Activated CD4-positive, alpha-beta memory T cell treated with anti-CD3 and anti-CD28 coated beads, Interleukin-2, amount 10 ng/mL, durations not matched to agents 7 days and 5 days (primary cell): ENCODE measurements at regions not wholly inside any gene's neighbourhood (a gene's known extent, or its start where the extent isn't known, plus 50 kb on each side); places are given as distances from the start of the nearest gene placed in this dataset.
"Not testable (repeated sequence)": the region's sequence is repeated elsewhere in the genome, so short reads cannot be mapped to it uniquely, and the experiment has no call there.

ENCODE experiments used
- CTCF ChIA-PET: fragments of 350-600 bp; sonication (Branson Sonifier 250); formaldehyde crosslinking; loops from one replicate; lab custom pipeline; 2021; ENCODE audit warnings: antibody characterized with exemption, inconsistent platforms; lab: Charles Lee
- POLR2A ChIA-PET: fragments of 350-600 bp; sonication (Branson Sonifier 250); formaldehyde crosslinking; loops from one replicate; lab custom pipeline; 2021; ENCODE audit warnings: antibody characterized with exemption; lab: Charles Lee
- DNase-seq: peaks from one replicate; pipeline ENCODE4 v3.0.0-alpha.2; 2020
- H3K27ac Mint-ChIP-seq: one replicate; pipeline ENCODE4 v1.8.0; 2021; ENCODE audit warnings: mild to moderate bottlenecking, mixed read lengths
- H3K27me3 Mint-ChIP-seq: one replicate; pipeline ENCODE4 v1.8.0; 2021; ENCODE audit warnings: mixed read lengths
- H3K36me3 Mint-ChIP-seq: one replicate; pipeline ENCODE4 v1.8.0; 2021; ENCODE audit warnings: low read depth, mixed read lengths
- H3K4me1 Mint-ChIP-seq: one replicate; pipeline ENCODE4 v1.8.0; 2021; ENCODE audit warnings: mixed read lengths
- H3K4me3 Mint-ChIP-seq: one replicate; pipeline ENCODE4 v1.8.0; 2021; ENCODE audit warnings: mild to moderate bottlenecking, mixed read lengths
- H3K9me3 Mint-ChIP-seq: one replicate; pipeline ENCODE4 v1.8.0; 2021; ENCODE audit warnings: mixed read lengths

DNA sequence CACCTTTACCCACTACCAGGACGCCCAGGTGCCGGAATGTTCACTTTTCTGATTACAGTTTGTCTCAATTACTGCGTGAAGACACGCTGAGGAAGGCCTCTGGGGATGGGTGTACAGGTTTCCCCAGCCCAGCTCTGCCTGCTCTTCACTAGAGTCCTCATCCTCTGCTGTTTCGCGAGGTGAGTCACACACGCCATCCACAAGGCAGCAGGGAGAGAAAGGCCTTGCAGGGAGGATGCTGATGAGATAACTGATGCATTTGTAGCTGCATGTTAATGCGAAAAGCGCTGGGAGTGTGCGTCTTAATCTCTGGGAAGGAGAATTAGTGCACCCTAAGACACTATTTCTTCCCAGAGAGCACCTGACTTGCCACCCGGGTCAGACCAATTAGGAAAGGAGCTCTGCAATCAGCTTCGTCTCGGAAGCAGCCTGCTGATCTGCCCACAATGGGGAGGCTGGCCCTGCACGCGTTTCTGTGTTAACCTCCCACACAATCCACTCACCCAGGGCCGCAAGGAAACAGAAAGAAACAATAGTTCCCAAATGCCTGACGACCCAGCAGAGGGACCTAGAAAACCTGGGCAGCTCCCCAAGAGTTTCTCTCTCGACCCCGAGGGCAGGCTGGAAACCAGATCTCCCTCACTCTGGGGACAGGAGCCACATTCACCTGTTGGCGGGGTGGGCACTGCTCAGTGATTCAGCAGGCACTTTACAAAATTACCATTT lies 578.7 kb downstream of the GLRX3 start:
- Mint-ChIP-seq H3K36me3 (no peaks in the 10 kb centered on the region), H3K9me3 (peaks cover 10% of the 10 kb centered on the region), H3K4me3 (no peak overlapping the region), H3K27me3 (no peaks in the 10 kb centered on the region), H3K27ac (no peak overlapping the region), H3K4me1 (no peaks in the 10 kb centered on the region)
- no peak for DNase-seq
- ChIA-PET CTCF (no interaction called here), POLR2A (no interaction called here)

DNA sequence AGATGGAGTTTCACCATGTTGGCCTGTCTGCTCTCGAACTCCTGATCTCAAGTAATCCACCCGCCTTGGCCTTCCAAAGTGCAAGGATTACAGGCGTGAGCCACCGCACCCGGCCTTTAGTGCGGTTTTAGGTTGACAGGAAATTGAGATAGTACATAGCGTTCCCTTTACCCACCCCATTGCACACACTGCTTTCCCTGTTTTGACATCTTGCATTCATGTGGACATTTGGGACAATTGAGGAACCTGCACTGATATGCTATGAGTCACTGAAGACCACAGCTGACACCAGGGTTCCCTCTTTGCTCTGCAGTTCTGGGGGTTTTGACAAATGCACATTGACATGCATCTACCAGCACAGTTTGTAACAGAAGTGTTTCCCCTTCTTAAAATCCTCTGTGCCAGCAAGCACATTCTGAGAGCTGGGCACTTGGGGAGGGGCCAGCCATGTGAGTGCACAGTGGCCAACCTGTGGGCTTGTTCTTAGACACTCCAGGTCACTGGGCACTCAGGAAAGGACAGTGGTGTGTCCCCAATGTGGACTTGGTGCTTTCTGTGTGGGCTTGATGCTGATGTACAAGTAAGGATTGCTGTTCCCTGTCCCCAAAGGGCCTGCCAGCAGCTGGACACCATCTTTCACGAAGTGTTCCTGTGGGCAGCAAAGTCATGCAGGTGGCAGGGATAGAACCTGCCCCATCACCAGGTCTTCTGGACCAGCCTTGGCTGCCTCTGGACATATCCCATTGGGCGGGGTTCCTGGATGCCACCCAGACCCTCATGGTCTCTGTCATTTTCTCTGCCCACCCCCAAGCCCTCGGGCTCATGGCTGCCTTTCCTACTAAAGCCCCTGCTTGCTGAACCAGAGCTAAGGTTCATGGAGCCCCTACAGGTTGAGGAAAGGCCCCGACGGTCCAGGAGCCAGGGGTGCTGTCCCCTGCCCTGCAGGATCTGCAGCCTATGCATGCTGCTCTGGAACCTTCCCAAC lies 579.8 kb downstream of the GLRX3 start:
- Mint-ChIP-seq H3K4me1 (no peaks in the 10 kb centered on the region), H3K27ac (no peak overlapping the region), H3K27me3 (no peaks in the 10 kb centered on the region), H3K4me3 (no peak overlapping the region), H3K36me3 (no peaks in the 10 kb centered on the region), H3K9me3 (peaks cover 10% of the 10 kb centered on the region)
- DNase-seq, result no peak
- POLR2A ChIA-PET, result no interaction called here
- CTCF ChIA-PET, result no interaction called here

DNA sequence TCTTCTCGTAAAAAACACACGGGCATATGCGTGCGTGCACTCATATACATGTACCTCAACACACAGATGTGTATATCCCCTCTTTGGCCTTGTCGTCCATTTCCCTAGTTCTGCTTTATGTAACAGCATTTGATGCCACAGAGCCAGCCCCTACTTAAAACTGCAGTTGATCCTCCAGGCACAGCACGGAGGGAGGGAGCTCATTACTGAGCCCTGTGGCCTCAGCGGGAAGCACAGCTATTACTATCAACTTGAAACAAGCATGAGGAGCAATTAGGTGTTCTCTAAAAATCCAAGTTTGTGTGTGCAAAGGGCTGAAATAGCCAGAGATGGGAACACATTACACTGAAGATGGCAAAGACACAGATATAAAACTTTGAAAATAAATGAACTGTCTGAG lies 580.9 kb downstream of the GLRX3 start:
- no peak for DNase-seq
- H3K4me3 Mint-ChIP-seq, result no peak overlapping the region
- H3K27ac Mint-ChIP-seq, result no peak overlapping the region
- no peaks in the 10 kb centered on the region for H3K4me1 Mint-ChIP-seq
- H3K9me3 Mint-ChIP-seq, result peaks cover 6% of the 10 kb centered on the region
- CTCF ChIA-PET, result no interaction called here
- H3K36me3 Mint-ChIP-seq, result no peaks in the 10 kb centered on the region
- no peaks in the 10 kb centered on the region for H3K27me3 Mint-ChIP-seq
- POLR2A ChIA-PET, result no interaction called here

DNA sequence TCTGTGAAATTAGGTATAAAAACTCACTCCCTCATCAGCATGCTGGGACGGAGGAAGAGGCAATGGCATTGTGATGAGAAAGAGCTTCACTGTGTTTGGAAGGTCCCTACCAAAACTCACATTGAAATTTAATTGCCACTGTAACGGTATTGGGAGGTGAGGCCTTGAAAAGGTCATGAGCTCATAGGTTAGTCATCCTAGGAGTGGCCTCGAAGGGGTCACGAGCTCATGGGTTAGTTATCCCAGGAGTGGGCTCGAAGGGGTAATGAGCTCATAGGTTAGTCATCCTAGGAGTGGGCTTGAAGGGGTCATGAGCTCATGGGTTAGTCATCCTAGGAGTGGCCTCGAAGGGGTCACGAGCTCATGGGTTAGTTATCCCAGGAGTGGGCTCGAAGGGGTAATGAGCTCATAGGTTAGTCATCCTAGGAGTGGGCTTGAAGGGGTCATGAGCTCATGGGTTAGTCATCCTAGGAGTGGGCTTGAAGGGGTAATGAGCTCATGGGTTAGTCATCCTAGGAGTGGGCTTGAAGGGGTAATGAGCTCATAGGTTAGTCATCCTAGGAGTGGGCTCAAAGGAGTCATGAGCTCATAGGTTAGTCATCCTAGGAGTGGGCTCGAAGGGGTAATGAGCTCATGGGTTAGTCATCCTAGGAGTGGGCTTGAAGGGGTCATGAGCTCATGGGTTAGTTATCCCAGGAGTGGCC lies 582.7 kb downstream of the GLRX3 start:
- H3K9me3 Mint-ChIP-seq, H3K27me3 Mint-ChIP-seq, DNase-seq, POLR2A ChIA-PET, H3K4me3 Mint-ChIP-seq, H3K4me1 Mint-ChIP-seq, H3K36me3 Mint-ChIP-seq, H3K27ac Mint-ChIP-seq, CTCF ChIA-PET: not testable (repeated sequence)

DNA sequence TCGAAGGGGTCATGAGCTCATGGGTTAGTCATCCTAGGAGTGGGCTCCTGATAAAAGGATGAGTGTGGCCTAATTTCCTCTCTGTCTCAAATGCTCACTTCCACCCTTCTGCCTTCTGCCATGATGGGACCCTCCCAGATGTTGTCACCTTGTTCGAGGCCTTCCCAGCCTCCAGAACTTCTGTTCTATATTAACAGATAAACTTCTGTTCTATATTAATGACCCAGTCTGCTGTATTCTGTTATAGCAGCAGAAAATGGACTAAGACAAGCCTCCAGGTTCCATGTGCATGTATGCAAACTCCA lies 583.2 kb downstream of the GLRX3 start:
- Mint-ChIP-seq H3K9me3 (peaks cover 2% of the 10 kb centered on the region), H3K4me3 (no peak overlapping the region), H3K36me3 (no peaks in the 10 kb centered on the region), H3K27ac (no peak overlapping the region), H3K27me3 (no peaks in the 10 kb centered on the region), H3K4me1 (no peaks in the 10 kb centered on the region)
- CTCF ChIA-PET, result no interaction called here
- no peak for DNase-seq
- POLR2A ChIA-PET, result no interaction called here

DNA sequence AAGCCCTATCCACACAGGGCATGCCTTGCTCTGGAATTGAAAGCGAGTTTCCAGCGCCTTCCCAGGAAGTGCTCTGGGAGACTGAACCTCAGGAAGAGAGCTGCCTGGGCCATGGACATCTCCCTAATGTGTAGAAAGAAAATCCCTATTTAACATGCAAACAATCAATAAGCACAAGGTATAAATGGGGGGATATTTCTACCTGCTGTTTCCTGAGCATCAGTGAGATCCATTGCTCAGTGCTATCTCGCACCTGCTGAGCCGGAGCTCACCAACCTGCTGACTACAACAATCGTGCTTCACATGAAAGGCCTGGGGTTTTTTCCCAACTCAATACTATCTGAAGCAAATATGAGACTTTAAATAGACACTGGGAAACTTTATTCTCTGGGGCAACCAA lies 584.0 kb downstream of the GLRX3 start:
- Mint-ChIP-seq H3K4me1 (no peaks in the 10 kb centered on the region), H3K36me3 (no peaks in the 10 kb centered on the region), H3K4me3 (no peak overlapping the region), H3K27ac (no peak overlapping the region), H3K9me3 (peaks cover 2% of the 10 kb centered on the region), H3K27me3 (no peaks in the 10 kb centered on the region)
- ChIA-PET POLR2A (no interaction called here), CTCF (no interaction called here)
- no peak for DNase-seq

DNA sequence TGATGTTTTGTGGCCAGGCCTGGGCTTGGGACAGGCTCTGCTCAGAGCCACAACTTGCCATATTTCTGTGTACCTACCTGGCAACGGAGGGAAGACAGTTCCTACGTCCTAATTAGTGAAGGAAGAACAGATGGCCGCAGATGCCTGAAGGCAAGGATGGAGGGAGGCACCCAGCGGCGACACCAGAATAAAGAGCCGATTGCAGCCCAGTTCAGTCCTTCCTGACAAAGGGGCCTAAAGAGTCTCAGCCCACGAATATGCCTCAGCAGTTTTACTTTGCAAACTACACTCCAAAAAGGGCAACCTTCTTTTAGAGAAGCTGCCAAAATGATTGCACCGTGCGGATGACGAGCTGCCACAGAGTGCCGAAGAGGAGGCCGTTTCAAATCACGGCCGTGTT lies 585.8 kb downstream of the GLRX3 start:
- POLR2A ChIA-PET, result no interaction called here
- H3K9me3 Mint-ChIP-seq, result peaks cover 2% of the 10 kb centered on the region
- H3K27ac Mint-ChIP-seq, result no peak overlapping the region
- no peaks in the 10 kb centered on the region for H3K27me3 Mint-ChIP-seq
- H3K4me3 Mint-ChIP-seq, result no peak overlapping the region
- H3K36me3 Mint-ChIP-seq, result no peaks in the 10 kb centered on the region
- DNase-seq, result no peak
- CTCF ChIA-PET, result no interaction called here
- no peaks in the 10 kb centered on the region for H3K4me1 Mint-ChIP-seq

DNA sequence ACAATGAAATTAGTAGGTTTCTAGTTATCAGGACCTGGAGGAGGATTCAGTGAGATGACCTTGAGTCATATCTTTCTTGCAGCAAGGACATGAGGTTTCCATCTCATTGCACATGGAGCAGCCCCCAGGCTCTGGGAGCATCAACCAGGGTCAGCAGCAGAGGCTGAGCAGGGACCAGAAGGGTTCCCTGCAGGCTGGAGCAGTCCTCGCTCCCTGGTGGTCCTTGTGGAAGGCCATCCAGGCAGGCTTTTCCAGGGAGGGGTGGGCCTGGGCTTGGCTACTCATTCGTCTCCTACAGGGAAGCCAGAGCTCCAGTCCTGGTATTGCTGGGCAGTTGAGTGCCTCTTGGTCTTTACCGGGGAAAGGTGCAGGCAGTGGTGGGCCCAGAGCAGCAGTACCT lies 587.5 kb downstream of the GLRX3 start:
- Mint-ChIP-seq H3K4me3 (no peak overlapping the region), H3K27ac (no peak overlapping the region), H3K27me3 (no peaks in the 10 kb centered on the region), H3K36me3 (no peaks in the 10 kb centered on the region), H3K4me1 (no peaks in the 10 kb centered on the region), H3K9me3 (no peaks in the 10 kb centered on the region)
- POLR2A ChIA-PET, result no interaction called here
- CTCF ChIA-PET, result no interaction called here
- DNase-seq, result no peak

DNA sequence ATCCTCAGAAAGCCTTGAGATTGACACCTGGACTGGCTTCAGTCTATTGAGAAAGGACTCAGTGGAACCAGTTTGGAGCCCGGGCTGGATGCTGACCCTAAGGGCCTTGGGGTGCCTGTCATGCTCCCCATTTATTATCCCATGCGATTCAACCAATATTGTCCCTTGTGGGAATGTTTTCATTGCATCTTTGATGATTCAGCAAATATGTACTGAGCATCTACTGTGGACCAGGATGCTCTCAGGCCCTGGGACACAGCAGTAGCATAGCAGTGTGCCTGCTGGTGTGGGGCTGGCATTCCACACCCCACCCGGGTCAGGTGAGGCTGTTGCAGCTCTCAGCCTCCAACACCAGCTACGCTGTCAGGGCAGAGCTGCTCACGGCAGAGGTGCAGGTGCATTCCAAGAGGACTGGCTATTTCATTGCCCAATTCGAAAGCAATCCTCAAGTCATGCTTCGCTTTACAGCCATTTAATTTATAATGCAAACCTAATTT lies 586.0 kb downstream of the TCERG1L start:
- Mint-ChIP-seq H3K9me3 (peaks cover 3% of the 10 kb centered on the region), H3K27me3 (no peaks in the 10 kb centered on the region), H3K4me3 (no peak overlapping the region), H3K36me3 (no peaks in the 10 kb centered on the region), H3K27ac (no peak overlapping the region), H3K4me1 (no peaks in the 10 kb centered on the region)
- DNase-seq, result no peak
- CTCF ChIA-PET, result no interaction called here
- POLR2A ChIA-PET, result no interaction called here

DNA sequence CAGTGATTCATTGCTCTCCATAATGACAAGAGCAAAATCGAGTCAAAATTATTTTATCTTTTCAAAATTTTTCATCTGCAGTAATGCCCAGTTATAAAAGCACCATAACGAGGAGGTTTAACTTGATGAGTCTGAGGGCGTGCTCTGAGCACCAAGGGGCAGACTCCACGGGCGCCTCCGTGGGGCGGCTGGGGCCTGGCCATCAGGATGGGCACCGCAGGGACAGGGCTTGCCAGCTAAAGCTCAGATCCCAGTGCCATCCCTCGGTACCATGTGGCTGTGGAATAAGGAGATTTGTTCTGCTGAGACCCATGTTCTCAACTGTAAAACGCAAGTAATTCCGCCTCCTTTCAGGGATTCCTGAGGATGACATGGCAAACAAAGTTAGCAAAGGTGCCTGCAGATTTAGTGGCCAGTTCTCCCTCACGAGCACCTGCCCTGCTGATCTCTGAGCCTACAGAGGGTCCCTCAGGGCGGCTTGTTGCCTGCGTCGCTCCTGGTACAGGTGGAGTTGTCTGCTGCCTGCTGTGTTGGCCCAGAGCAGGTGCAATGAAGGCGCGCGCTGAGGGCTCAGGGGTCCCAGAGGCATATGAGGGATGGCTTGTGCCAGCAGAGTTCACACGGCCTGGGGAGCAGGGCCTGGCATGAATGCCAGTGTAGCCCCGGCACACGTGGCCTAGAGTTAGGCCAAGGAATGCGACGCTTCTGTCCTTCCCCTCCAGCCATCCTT lies 584.4 kb downstream of the TCERG1L start:
- Mint-ChIP-seq H3K27me3 (no peaks in the 10 kb centered on the region), H3K27ac (no peak overlapping the region), H3K4me3 (no peak overlapping the region), H3K36me3 (no peaks in the 10 kb centered on the region), H3K4me1 (no peaks in the 10 kb centered on the region), H3K9me3 (peaks cover 3% of the 10 kb centered on the region)
- DNase-seq, result no peak
- POLR2A ChIA-PET, result no interaction called here
- CTCF ChIA-PET, result no interaction called here

DNA sequence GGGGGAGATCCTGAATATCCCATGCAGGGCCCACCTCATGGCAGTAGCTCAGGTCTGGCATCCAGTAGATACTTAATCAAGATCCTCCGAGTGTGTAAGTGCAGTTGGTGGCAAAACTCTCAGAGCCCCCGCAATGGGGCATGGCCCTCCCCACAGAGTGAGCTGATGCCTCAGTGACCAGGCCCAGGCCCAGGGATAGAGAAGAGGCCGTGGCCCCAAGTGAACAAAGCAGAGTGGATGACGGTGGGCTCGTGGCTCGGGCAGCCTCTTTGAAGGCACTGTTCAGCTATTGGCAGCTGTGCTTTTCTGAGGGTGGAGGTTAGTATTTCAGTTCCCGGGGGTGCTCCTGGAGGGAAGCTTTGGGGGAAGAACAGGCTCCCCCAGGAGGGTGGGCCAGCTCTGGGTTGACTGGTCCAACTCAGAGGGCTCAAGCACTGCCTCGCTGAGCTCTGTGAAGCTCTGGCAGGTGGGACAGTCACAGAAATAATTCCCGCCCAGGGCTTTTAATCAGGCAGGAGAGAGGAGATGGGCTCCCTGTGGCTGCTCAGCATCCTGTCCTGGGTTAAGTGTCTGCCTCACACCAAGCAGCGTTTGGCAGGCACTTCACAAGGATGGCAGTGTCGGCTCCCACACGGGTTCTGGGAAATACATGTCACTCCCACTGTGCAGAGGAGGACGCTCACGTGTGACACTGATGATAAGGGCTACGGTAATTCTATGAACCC lies 583.6 kb downstream of the TCERG1L start:
- Mint-ChIP-seq H3K4me3 (no peak overlapping the region), H3K36me3 (no peaks in the 10 kb centered on the region), H3K27ac (no peak overlapping the region), H3K9me3 (peaks cover 3% of the 10 kb centered on the region), H3K27me3 (no peaks in the 10 kb centered on the region), H3K4me1 (no peaks in the 10 kb centered on the region)
- DNase-seq, result no peak
- ChIA-PET POLR2A (no interaction called here), CTCF (no interaction called here)

DNA sequence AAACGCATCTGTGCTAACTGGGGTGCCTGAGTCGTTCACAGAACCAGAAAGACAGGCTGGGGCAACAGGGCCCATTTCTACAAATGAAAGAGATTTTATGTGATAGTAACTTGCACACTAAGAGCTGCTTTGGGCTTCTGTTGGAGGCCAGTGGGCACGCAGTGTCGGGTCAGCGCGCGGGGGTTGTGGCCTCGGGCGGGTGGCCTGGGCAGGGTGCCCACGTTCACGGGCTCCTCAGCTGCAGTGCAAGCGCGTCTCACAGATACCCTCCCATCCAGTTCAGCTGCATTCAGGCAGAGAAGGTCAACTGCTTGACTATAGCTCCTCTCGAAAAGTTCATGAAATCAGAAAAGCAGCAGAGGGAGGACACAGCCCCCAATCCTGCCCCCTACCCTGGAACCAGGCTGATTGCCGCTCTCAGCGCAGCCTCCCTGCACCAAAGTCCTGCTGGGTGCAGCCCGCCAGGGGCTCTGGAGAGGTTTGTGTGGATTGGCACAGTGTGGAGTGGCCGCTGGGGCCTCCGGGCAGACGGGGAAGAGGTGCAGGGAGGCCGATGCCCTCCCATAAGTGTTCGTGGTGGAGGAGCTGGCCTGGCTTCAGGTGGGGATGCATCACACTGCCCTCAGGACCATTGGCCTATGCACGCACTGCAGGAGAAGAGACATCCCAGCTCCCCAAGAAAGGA lies 582.8 kb downstream of the TCERG1L start:
- Mint-ChIP-seq H3K36me3 (no peaks in the 10 kb centered on the region), H3K4me1 (no peaks in the 10 kb centered on the region), H3K9me3 (peaks cover 3% of the 10 kb centered on the region), H3K27me3 (no peaks in the 10 kb centered on the region), H3K4me3 (no peak overlapping the region), H3K27ac (no peak overlapping the region)
- POLR2A ChIA-PET, result no interaction called here
- no peak for DNase-seq
- CTCF ChIA-PET, result no interaction called here
